SK-N-MC (cell line): ENCODE measurements at regions not wholly inside any gene's neighbourhood (a gene's known extent, or its start where the extent isn't known, plus 50 kb on each side); places are given as distances from the start of the nearest gene placed in this dataset.

Experiments
- EZH2 ChIP-seq: fragments of 200-600 bp; sonication (generic); IDR thresholded peaks from one replicate; pipeline ENCODE4 v1.6.1; 2017; ENCODE audit warnings: antibody characterized with exemption
- FOXP2 ChIP-seq: optimal IDR thresholded peaks from 2 replicates; pipeline ENCODE3; 2011; ENCODE audit warnings: mild to moderate bottlenecking, moderate library complexity; ENCODE audit not compliant: insufficient read depth; ENCODE audit errors: extremely low read length, control extremely low read depth
- POLR2AphosphoS5 ChIP-seq: IDR thresholded peaks from 2 replicates; pipeline ENCODE4 v1.6.1; 2012; ENCODE audit warnings: mild to moderate bottlenecking, low read depth, low read length, borderline replicate concordance

GRCh38 chr2:221346411-221346810 is 225.7 kb downstream of the EPHA4 start:
- TF ChIP-seq EZH2 (no peak), POLR2AphosphoS5 (no peak), FOXP2 (no peak)
